A673 (cell line): ENCODE measurements at regions not wholly inside any gene's neighbourhood (a gene's known extent, or its start where the extent isn't known, plus 50 kb on each side); places are given as distances from the start of the nearest gene placed in this dataset.

Source experiments
- BruUV-seq: library from RNA; stranded (reverse); fragments of 400-500 nt; replicated peaks from 2 replicates; lab custom pipeline; 2021; lab: Mats Ljungman, UMichigan
- CTCF ChIA-PET: fragments of 300-600 bp; sonication (Branson Sonifier 250); formaldehyde crosslinking; loops from one replicate; lab custom pipeline; 2022; ENCODE audit warnings: antibody characterized with exemption; lab: Charles Lee
- POLR2A ChIA-PET: fragments of 300-600 bp; sonication (Branson Sonifier 250); formaldehyde crosslinking; loops from one replicate; lab custom pipeline; 2022; ENCODE audit warnings: antibody characterized with exemption; ENCODE audit not compliant: low non-redundant PET; lab: Charles Lee
- DNase-seq: peaks from one replicate; pipeline ENCODE4 v3.0.0-alpha.2; 2015; ENCODE audit warnings: low spot score
- H3K27ac ChIP-seq: fragments of 200-600 bp; sonication (generic); 2 replicates; pipeline ENCODE4 v1.5.1; 2016; ENCODE audit warnings: mixed run types, low read depth, mild to moderate bottlenecking, mixed read lengths, antibody characterized with exemption, low read length; ENCODE audit not compliant: poor library complexity, severe bottlenecking
- H3K27me3 ChIP-seq: fragments of 200-600 bp; sonication (generic); replicated peaks from 2 replicates; pipeline ENCODE4 v1.6.1; 2017; ENCODE audit warnings: mixed run types, low read depth, mild to moderate bottlenecking, mixed read lengths, antibody characterized with exemption, low read length; ENCODE audit not compliant: insufficient read depth, poor library complexity
- H3K36me3 ChIP-seq: fragments of 200-600 bp; sonication (generic); 2 replicates; pipeline ENCODE4 v1.6.1; 2016; ENCODE audit warnings: mixed run types, mild to moderate bottlenecking, mixed read lengths, antibody characterized with exemption, low read length; ENCODE audit not compliant: insufficient read depth, poor library complexity, severe bottlenecking
- H3K4me1 ChIP-seq: fragments of 200-600 bp; sonication (generic); 2 replicates; pipeline ENCODE4 v1.6.1; 2017; ENCODE audit warnings: mixed run types, mild to moderate bottlenecking, mixed read lengths, antibody characterized with exemption, low read length; ENCODE audit not compliant: insufficient read depth, poor library complexity, severe bottlenecking
- H3K4me3 ChIP-seq: fragments of 200-600 bp; sonication (generic); 2 replicates; pipeline ENCODE4 v1.5.1; 2016; ENCODE audit warnings: low read depth, mixed run types, mild to moderate bottlenecking, mixed read lengths, low read length; ENCODE audit not compliant: poor library complexity, severe bottlenecking
- H3K9me3 ChIP-seq: fragments of 200-600 bp; sonication (generic); 2 replicates; pipeline ENCODE4 v1.6.1; 2016; ENCODE audit warnings: mixed run types, low read depth, mild to moderate bottlenecking, mixed read lengths, antibody characterized with exemption, low read length; ENCODE audit not compliant: poor library complexity, severe bottlenecking
- EZH2 ChIP-seq: fragments of 200-600 bp; sonication (generic); IDR thresholded peaks from 2 replicates; pipeline ENCODE4 v1.6.1; 2017; ENCODE audit warnings: borderline replicate concordance, low read depth, mild to moderate bottlenecking, mixed read lengths, antibody characterized with exemption, low read length; ENCODE audit not compliant: poor library complexity, severe bottlenecking
- intact Hi-C: fragments of 100-400 bp; cut with micrococcal nuclease; formaldehyde crosslinking; loops from one replicate; pipeline ENCODE4 v1.10.0; 2022; ENCODE audit not compliant: unreplicated experiment
- TF ChIP-seq, protein P1 (sequence below): fragments of 300-800, 200-600 bp; sonication (generic); conservative IDR thresholded peaks from 2 replicates; pipeline ENCODE4 v1.5.1; 2017; ENCODE audit warnings: low read depth, mild to moderate bottlenecking, antibody characterized with exemption, low read length, moderate library complexity, mixed read lengths

DNA sequence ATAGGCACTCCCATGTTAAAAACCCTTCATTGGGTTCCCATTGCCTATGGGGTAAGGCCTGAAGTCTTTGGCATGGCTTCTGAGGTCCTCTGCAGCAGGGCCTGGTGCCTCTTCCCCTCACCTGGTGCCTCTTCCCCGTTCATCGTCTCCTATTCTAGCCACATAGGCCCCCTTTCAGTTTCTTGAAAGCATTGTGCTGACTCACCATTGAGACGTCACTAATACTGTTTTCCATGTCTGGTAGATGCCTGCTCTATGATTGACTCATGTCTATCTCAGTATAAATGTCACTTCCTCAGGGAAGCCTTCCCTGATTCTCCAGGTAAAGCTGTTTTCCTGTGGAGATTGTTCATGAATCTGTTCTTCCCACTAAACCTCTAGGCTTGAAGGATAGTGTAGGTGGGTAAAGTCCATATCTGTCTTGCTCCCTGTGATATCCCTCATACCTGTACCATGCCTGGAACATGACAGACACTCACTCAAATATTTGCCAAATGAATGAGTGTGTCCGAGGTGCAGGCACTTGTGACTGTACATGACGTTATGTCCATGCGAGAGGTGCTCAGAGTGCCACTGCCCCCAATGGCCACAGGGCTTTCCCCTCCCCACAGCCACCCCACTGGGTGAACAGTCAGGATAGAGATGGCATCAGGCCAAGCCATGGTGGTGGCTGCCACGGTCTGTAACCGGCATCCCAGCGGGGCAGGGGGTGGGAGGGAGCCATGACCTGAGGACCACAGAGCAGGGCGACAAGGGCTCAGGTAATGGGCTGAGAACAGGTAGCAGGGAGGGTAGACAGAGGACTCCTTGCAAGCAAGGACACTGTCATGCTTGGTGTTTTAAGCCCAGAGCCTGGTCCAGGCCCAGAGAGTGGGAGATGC lies 85.2 kb upstream of the FAM20A start:
- no TSS peak for BruUV-seq
- H3K4me1 ChIP-seq, result peaks cover 9% of the 10 kb centered on the region
- intact Hi-C loops, result no loop called here
- DNase-seq, result no peak
- H3K27me3 ChIP-seq, result no peaks in the 10 kb centered on the region
- no peak overlapping the region for H3K4me3 ChIP-seq
- no peaks in the 10 kb centered on the region for H3K9me3 ChIP-seq
- H3K27ac ChIP-seq, result no peak overlapping the region
- TF ChIP-seq, protein P1, sequence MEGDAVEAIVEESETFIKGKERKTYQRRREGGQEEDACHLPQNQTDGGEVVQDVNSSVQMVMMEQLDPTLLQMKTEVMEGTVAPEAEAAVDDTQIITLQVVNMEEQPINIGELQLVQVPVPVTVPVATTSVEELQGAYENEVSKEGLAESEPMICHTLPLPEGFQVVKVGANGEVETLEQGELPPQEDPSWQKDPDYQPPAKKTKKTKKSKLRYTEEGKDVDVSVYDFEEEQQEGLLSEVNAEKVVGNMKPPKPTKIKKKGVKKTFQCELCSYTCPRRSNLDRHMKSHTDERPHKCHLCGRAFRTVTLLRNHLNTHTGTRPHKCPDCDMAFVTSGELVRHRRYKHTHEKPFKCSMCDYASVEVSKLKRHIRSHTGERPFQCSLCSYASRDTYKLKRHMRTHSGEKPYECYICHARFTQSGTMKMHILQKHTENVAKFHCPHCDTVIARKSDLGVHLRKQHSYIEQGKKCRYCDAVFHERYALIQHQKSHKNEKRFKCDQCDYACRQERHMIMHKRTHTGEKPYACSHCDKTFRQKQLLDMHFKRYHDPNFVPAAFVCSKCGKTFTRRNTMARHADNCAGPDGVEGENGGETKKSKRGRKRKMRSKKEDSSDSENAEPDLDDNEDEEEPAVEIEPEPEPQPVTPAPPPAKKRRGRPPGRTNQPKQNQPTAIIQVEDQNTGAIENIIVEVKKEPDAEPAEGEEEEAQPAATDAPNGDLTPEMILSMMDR, result no peak
- TF ChIP-seq EZH2, result no peak
- H3K36me3 ChIP-seq, result no peaks in the 10 kb centered on the region
- ChIA-PET CTCF (no interaction called here), POLR2A (no interaction called here)

- ChIA-PET POLR2A (no interaction called here), CTCF (no interaction called here)
- Histone ChIP-seq H3K36me3 (no peaks in the 10 kb centered on the region), H3K27me3 (no peaks in the 10 kb centered on the region), H3K27ac (no peak overlapping the region), H3K4me3 (no peak overlapping the region), H3K4me1 (peaks cover 9% of the 10 kb centered on the region), H3K9me3 (no peaks in the 10 kb centered on the region)
- DNase-seq, result no peak
- BruUV-seq, result no TSS peak
- TF ChIP-seq, protein P1, result no peak
- TF ChIP-seq EZH2, result no peak
- intact Hi-C loops, result no loop called here
Observed at GRCh38 chr17:68684949-68685357, 83.8 kb upstream of the FAM20A start.

- ChIA-PET CTCF (no interaction called here), POLR2A (no interaction called here)
- Histone ChIP-seq H3K27me3 (no peaks in the 10 kb centered on the region), H3K4me1 (peaks cover 9% of the 10 kb centered on the region), H3K36me3 (no peaks in the 10 kb centered on the region), H3K9me3 (no peaks in the 10 kb centered on the region), H3K4me3 (no peak overlapping the region), H3K27ac (no peak overlapping the region)
- intact Hi-C loops, result no loop called here
- BruUV-seq, result no TSS peak
- peak; percentile 64 for DNase-seq
- TF ChIP-seq, protein P1, result no peak
- no peak for TF ChIP-seq EZH2
Observed at GRCh38 chr17:68682903-68683302, 81.7 kb upstream of the FAM20A start.
